Tibial nerve (tissue), 4 donors: ENCODE measurements at regions not wholly inside any gene's neighbourhood (a gene's known extent, or its start where the extent isn't known, plus 50 kb on each side); places are given as distances from the start of the nearest gene placed in this dataset.

Source experiments
- DNase-seq, 2 donors: peaks; one replicate each; pipeline ENCODE4 v3.0.0-alpha.2; 2019; ENCODE audit warnings: low spot score in 2 of 2
- H3K27ac ChIP-seq, 4 donors: fragments of 200-600 bp; sonication (generic) in 3 of 4; one replicate each; pipeline ENCODE4 v1.5.1; 2017 to 2019; ENCODE audit warnings: mild to moderate bottlenecking in 1 of 4
- H3K27me3 ChIP-seq, 2 donors: fragments of 200-600 bp; sonication (generic) in 1 of 2; one replicate each; pipeline versions ENCODE4 v1.5.1 to v1.6.0; 2017 to 2019
- H3K36me3 ChIP-seq, 3 donors: fragments of 200-600 bp; sonication (generic); one replicate each; pipeline ENCODE4 v1.5.1; 2018 to 2019
- H3K4me1 ChIP-seq, 4 donors: fragments of 200-600 bp; sonication (generic) in 3 of 4; one replicate each; pipeline ENCODE4 v1.5.1; 2017 to 2019
- H3K4me3 ChIP-seq, 4 donors: fragments of 200-600 bp; sonication (generic) in 3 of 4; one replicate each; pipeline ENCODE4 v1.5.1; 2017 to 2019; ENCODE audit warnings: mild to moderate bottlenecking in 1 of 4, moderate library complexity in 1 of 4
- H3K9me3 ChIP-seq, 4 donors: fragments of 200-600 bp; sonication (generic) in 3 of 4; one replicate each; pipeline ENCODE4 v1.5.1; 2017 to 2019
- EP300 ChIP-seq, 2 donors: sonication (generic); formaldehyde crosslinking; IDR thresholded peaks; one replicate each; pipeline ENCODE4 v1.6.1; 2017; ENCODE audit warnings: antibody characterized with exemption in 2 of 2, mild to moderate bottlenecking in 1 of 2
- POLR2A ChIP-seq, 2 donors: fragments of 450-650 bp; IDR thresholded peaks; one replicate each; pipeline ENCODE4 v1.6.1; 2017; ENCODE audit warnings: antibody characterized with exemption in 2 of 2, mild to moderate bottlenecking in 2 of 2, moderate library complexity in 2 of 2
- WGBS, 2 donors: methylation state at CpG; one replicate each; pipeline ENCODE4 v1.1.5; 2018; 5-methylcytosine and 5-hydroxymethylcytosine counted together
- TF ChIP-seq, protein P1 (sequence below), 5 experiments: fragments of 200-600 bp in 3 of 5; fragments of 450-650 bp in 2 of 5; sonication (generic) in 3 of 5; IDR thresholded peaks; one replicate each; pipeline ENCODE4 v1.5.1; 2016 to 2019; ENCODE audit warnings: antibody characterized with exemption in 5 of 5, mild to moderate bottlenecking in 3 of 5, moderate library complexity in 2 of 5

DNA sequence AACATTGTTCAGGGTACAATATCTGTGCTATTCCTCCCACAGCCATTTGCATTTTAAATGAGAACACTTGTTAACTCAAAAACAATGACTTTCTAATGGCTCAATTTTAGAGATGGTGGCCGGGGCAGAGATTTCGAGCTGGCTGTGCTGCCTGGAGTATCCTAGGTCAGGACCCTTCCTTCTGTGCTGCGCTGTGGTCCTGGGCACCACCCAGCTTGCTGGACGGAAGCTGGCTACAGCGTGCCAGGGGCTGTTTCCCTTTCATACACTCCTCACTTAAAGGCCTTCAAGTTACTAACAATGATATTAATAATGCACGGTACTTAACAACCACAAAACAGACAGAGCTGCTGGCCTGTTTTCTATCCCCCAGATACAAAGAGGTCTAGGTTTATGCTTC, 194.4 kb upstream of the CST7 start:
- no peaks in the 10 kb centered on the region for H3K27me3 ChIP-seq
- 21 to 41% methylated on average over 6 of the region's 6 CpGs for WGBS, 2 donors
- H3K36me3 ChIP-seq, result no peaks in the 10 kb centered on the region
- no peak overlapping the region for H3K27ac ChIP-seq
- TF ChIP-seq, protein P1, sequence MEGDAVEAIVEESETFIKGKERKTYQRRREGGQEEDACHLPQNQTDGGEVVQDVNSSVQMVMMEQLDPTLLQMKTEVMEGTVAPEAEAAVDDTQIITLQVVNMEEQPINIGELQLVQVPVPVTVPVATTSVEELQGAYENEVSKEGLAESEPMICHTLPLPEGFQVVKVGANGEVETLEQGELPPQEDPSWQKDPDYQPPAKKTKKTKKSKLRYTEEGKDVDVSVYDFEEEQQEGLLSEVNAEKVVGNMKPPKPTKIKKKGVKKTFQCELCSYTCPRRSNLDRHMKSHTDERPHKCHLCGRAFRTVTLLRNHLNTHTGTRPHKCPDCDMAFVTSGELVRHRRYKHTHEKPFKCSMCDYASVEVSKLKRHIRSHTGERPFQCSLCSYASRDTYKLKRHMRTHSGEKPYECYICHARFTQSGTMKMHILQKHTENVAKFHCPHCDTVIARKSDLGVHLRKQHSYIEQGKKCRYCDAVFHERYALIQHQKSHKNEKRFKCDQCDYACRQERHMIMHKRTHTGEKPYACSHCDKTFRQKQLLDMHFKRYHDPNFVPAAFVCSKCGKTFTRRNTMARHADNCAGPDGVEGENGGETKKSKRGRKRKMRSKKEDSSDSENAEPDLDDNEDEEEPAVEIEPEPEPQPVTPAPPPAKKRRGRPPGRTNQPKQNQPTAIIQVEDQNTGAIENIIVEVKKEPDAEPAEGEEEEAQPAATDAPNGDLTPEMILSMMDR (IDR thresholded peaks at IDR 0.05), result no peak
- TF ChIP-seq POLR2A (IDR thresholded peaks at IDR 0.05) (no peak), EP300 (IDR thresholded peaks at IDR 0.05) (no peak)
- peaks cover 0 to 12% (median 0%) of the 10 kb centered on the region in 4 donors for H3K4me1 ChIP-seq
- no peak overlapping the region for H3K4me3 ChIP-seq
- peaks cover 0 to under 1% (median 0%) of the 10 kb centered on the region in 4 donors for H3K9me3 ChIP-seq
- DNase-seq, result no peak

DNA sequence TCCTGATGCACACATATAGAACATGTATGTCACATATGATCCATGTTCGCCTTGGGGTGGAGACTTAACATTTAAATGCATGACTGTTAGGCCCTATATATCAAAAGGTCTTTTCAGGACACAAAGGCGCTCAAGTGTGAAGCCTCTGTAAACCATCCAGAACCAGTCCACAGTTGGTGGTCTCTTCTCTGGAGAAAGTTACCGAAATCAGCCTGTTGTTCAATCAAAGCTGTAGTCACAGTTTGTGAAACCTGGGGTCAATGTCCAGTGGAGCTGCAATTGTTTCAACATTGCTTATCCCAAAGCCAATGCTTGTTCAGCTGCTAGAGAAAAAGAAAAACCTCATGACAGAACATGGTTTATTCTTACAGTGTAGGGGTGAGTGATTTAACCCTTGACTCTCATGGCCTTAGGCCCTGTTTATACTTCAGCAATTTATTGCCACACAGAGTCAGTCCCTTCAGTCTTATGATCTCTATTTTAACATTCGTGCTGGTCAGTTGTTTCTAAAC, 193.6 kb upstream of the CST7 start:
- Histone ChIP-seq H3K4me3 (no peak overlapping the region), H3K36me3 (no peaks in the 10 kb centered on the region), H3K27me3 (no peaks in the 10 kb centered on the region), H3K9me3 (peaks cover 0 to 2% (median under 1%) of the 10 kb centered on the region in 4 donors), H3K4me1 (peaks cover 0 to 12% (median 0%) of the 10 kb centered on the region in 4 donors), H3K27ac (no peak overlapping the region)
- WGBS, 2 donors, result 45 to 56% methylated on average over 4 of the region's 4 CpGs
- no peak for DNase-seq
- TF ChIP-seq POLR2A (IDR thresholded peaks at IDR 0.05) (no peak), EP300 (IDR thresholded peaks at IDR 0.05) (no peak)
- TF ChIP-seq, protein P1 (IDR thresholded peaks at IDR 0.05), result no peak

DNA sequence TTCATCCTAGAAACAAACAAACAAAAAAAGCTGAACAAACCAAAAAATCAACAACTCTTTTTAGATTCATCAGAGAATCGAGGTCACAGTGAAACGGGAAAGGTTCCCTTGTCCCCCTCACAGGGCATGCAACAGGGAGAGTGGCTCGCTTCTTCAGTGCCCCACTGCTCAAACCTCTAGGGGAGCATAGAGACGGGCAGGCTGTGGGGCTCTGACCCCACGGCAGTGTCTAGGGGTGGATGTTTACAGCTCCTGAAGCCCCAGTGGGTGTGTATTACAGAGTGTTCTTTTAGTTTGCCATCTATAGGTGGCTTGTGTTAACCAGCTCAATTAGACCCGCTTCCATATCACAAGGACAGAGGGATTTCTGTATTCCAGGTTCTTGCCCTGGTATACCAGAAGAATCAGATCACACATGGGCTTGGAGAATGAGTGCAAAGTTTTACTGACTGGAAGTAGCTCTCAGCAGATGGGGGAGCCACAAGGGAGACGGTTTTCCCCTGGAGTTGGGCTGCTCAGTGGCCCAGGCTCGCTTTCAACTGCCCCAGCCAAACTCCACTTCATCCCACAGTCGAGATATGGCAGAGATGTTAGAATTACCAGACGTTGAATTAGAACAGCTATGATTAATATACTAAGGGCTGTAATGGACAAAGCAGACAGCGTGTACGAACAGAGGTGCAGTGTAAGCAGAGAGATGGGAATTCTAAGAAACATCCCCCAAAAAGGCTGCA, 192.6 kb upstream of the CST7 start:
- H3K4me3 ChIP-seq, result no peak overlapping the region
- no peaks in the 10 kb centered on the region for H3K27me3 ChIP-seq
- no peak for DNase-seq
- peaks cover 0 to 12% (median 0%) of the 10 kb centered on the region in 4 donors for H3K4me1 ChIP-seq
- no peaks in the 10 kb centered on the region for H3K36me3 ChIP-seq
- H3K9me3 ChIP-seq, result peaks cover 0 to 8% (median 2%) of the 10 kb centered on the region in 4 donors
- TF ChIP-seq POLR2A (IDR thresholded peaks at IDR 0.05) (no peak), EP300 (IDR thresholded peaks at IDR 0.05) (no peak)
- TF ChIP-seq, protein P1 (IDR thresholded peaks at IDR 0.05), result no peak
- H3K27ac ChIP-seq, result no peak overlapping the region
- WGBS, 2 donors, result 42 to 46% methylated on average over 12 of the region's 12 CpGs

DNA sequence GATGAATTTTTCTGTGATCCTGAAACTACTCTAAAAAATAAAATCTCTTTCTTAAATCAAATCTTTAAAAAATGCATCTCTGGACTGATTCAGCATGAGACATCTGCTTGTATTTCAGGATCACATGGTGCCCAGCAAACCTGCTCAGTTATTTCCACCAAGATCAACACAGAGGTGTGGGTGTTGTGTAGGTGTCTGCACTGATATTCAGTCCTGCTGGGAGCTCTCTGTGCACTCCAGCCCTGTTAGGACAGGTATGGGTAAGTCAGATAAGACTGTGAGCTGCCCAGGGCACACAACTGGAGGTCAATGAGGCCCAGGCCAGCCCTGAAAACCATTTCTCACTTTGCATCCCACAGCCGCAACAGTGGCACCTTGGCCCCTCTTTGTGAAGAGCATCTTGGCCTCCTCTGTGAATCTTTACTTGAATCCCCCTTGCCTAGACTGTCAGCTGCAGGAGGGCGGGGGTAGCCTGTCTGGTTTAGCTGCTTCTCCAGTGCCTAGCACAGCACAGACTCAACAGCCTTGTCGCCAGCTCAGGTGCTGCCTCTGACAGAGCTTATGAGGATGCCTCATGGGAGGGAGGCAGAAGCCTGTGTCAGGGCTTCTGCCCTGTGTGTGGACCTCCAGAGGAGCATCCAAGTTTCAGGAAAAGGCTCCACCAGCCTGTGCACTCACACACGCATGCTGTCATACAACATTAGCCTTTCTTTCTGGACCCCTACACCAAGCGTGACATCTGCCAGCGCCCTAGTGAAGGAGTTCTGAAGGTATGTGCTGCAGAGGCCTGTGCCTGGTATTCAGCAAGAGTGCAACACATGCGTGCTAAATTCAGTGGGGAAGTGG, 187.6 kb upstream of the CST7 start:
- H3K4me1 ChIP-seq, result no peaks in the 10 kb centered on the region
- no peaks in the 10 kb centered on the region for H3K36me3 ChIP-seq
- no peak for DNase-seq
- WGBS, 2 donors, result 88 to 97% methylated on average over 7 of the region's 7 CpGs
- H3K27ac ChIP-seq, result no peak overlapping the region
- no peaks in the 10 kb centered on the region for H3K27me3 ChIP-seq
- H3K9me3 ChIP-seq, result peaks cover 0 to 15% (median 2%) of the 10 kb centered on the region in 4 donors
- no peak overlapping the region for H3K4me3 ChIP-seq
- TF ChIP-seq EP300 (IDR thresholded peaks at IDR 0.05), result no peak
- TF ChIP-seq POLR2A (IDR thresholded peaks at IDR 0.05), result no peak
- TF ChIP-seq, protein P1 (IDR thresholded peaks at IDR 0.05), result no peak

DNA sequence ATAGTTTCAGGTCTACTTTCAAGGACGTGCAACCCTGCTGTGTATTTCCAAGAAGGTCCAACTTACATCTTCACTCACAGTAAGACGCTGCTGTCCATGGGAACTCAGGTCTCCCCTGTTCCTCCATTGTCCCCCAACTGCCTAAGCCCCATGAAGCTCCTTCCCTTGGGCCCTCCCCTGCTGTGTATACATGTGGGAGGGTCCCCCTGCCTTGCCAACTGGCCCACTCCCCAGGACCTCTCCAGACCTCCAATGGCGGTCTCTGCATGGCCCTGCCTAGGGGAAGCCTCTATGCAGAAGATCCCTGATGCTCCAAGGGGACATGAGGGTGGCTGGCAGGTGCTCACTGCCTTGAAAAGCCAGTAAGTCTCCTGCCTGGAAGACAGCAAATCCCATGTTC, 186.7 kb upstream of the CST7 start:
- no peak overlapping the region for H3K4me3 ChIP-seq
- WGBS, 2 donors, result 83 to 89% methylated on average over 3 of the region's 3 CpGs
- DNase-seq, result no peak

More for the DNA sequence above, 186.7 kb upstream of the CST7 start:
- H3K9me3 ChIP-seq, result peaks cover 0 to 17% (median 2%) of the 10 kb centered on the region in 4 donors
- no peaks in the 10 kb centered on the region for H3K36me3 ChIP-seq
- no peaks in the 10 kb centered on the region for H3K4me1 ChIP-seq
- no peak overlapping the region for H3K27ac ChIP-seq
- no peaks in the 10 kb centered on the region for H3K27me3 ChIP-seq
- TF ChIP-seq POLR2A (IDR thresholded peaks at IDR 0.05) (no peak), EP300 (IDR thresholded peaks at IDR 0.05) (no peak)
- TF ChIP-seq, protein P1 (IDR thresholded peaks at IDR 0.05), result no peak
